ENCODE measurements at regions not wholly inside any gene's neighbourhood (a gene's known extent, or its start where the extent isn't known, plus 50 kb on each side); places are given as distances from the start of the nearest gene placed in this dataset.

- no peak for DNase-seq
These were observed 292.3 kb downstream of the ZNF621 start for GRCh38 chr3:40817017-40817416.

DNA sequence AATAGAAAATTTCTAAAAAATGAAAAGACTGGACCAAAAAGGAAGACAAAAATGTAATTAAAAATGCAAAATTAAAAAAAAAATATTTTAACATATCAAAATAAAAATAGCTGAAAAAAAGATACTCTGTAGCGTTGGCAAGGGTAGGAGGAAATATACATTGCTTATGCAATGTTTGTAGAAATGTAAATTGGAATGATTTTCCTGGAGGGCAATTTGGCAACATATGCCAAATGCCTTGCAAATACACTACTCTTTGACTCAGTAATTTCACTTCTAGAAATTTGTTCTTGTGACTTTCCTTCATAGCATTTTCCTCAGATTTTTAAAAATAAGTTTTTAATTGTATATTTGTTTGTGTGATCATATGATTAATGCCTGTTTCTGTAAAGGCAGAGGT is 296.6 kb downstream of the ZNF621 start:
- no peak for DNase-seq

DNA sequence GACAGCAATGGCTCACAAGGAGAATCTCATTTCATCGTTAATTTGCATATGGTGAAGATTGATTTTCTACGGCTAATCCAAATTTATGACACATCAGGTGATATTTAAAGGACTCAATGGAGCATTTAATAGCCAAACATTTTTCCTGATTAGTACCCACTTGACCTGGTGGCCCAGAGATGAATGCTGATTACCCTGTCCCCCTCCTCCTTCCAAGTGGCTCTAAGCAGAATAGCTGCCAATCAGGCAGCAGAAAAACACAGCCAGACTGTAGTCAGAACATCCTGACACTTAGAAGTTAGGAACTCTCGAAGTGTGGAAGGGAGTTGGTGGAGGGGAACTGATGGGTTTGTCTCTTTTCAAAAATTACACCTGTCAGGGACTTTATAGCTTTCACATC is 302.5 kb downstream of the ZNF621 start:
- DNase-seq: no peak

DNA sequence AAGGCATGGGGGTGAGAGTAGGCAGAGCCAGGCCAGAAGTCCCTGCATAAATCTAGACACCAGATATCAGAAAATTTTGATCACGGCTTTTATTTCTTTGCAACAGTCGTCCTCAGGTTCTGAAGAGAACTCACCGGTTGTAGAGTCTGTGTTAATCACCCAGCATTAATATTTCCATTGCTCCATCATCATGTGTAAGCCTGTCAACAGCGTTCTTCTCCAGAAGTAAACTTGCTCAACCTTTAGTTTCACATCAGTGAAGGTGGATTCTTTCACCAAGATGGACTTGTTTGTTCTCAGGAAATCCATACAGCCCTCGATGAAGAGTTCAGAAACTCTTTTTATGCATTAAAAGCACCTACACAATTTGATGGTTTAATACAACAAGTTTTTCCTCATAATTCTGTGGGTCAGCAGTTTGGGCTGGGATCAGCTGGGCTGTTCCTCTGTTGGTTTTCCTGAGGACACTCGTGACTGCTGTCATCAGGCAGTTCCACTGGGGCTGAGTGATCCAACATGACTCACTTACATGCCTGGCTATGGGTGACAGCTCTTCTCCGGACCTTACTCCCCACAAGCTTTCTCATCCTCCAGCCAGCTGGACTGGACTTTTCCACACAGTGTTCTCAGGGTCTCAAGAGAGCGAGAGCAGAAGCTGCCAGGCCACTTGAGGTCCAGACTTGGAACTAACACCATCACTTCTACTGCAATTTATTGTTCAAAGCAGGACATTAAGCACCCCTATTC is 303.4 kb downstream of the ZNF621 start:
- no peak for DNase-seq

DNA sequence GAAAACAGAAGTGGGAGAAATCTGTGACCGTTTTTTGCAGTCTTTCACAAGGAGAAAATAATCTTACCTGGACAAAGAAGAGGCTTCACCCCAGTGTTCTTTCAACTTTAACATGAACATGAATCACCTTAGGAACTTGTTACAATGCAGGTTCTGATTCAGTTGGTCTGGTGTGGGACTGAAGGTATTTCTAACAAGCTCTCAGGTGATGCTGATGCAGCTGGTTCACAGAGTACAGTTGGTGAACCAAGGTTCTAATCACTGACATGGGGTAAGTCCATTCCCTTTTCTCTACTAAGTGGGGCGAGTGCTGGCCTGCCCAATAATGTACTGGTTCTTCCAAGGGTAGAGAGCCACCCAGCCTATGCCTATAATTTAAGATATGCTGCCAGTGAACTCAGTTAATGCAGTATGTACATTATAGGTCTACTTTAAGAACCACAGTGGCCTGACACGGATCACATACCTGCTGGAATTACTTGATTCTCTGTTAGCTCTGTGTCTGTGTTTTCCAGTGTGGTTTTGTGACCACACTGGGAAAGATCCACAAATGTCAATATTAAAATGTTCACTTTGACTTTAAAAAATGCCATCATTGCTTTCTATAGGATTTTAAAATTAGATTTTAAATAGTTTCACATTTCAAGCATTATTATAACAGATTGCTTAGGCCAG is 304.1 kb downstream of the ZNF621 start:
- DNase-seq: no peak

DNA sequence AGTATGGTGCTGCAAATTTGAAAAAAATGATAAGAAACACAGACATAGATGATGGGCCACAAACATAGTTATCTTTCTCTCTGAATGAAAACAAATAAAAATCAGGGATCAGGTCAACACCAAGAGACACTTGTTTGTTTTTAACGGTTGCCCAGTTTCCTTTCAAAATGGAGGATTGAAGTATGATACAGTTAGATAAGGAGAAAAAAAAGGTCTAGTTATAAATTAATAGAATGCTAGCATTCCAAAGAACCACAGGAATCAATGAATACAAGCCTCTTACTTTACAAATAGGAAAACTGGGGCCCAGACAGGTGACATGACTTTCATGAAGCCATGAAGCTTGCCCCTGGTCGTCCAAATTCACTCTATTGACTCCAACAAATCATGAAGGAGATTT is 305.1 kb downstream of the ZNF621 start:
- DNase-seq: no peak

DNA sequence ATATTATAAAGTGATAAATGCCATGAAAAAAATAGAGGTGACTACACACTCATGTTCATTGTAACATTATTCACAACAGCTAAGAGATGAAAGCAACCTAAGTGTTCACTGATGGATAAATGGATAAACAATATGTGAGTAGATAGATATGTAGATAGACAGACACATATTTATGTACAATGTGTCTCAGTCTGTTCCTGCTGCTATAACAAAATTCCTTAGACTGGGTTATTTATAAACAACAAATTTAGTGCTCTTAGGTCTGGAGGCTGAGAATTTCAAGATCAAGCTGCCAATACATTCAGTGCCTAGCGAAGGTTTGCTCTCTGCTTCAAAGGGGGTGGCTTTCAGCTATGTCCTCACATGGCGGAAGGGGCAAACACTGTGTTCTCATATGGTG is 312.5 kb downstream of the ZNF621 start:
- DNase-seq: no peak

DNA sequence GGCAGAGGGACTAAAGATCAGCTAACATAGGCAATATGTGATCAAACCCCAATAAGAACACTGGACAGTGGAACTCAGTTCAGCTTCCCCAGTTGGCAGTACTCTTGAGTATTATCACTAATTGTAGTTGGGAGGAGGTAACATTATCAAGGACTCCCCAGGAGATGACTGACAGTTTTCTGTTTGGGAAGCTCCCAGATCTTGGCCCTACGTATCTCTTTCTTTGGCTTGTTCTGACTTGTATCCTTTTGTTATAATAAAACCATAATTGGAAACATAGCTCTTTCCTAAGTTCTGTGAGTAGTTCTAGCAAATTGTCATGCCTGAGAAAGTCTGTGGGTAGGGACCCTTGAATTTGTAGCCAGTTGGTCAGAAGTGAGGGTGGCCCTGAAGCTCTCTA is 316.4 kb downstream of the ZNF621 start:
- no peak for DNase-seq

DNA sequence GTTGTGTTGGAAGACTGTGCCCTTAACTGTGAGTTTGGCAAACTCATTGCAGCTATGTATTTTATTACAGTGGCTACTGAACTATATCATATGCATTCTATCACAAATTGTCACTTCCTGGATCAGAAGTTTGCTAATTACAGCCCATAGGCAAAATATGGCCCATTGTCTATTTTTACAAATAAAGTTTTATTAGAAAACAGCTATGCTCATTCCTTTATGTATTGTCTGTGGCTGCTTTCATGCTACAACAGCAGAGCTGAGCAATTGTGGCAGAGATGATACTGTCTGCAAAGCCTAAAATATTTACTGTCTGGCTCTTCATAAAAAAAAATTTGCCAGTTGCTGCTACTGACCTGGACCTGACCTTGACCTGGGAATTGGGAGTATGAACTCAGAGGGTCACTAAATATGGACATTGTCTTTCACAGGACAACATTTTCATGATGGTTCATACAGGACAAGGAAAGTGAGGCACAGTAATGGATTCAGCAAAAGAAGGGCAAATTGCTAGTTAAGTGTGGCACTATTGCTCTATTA is 316.9 kb downstream of the ZNF621 start:
- DNase-seq: no peak

- no peak for DNase-seq
These were observed 318.0 kb downstream of the ZNF621 start for GRCh38 chr3:40842714-40843113.

- no peak for DNase-seq
These were observed 318.5 kb downstream of the ZNF621 start for GRCh38 chr3:40843208-40843624.

DNA sequence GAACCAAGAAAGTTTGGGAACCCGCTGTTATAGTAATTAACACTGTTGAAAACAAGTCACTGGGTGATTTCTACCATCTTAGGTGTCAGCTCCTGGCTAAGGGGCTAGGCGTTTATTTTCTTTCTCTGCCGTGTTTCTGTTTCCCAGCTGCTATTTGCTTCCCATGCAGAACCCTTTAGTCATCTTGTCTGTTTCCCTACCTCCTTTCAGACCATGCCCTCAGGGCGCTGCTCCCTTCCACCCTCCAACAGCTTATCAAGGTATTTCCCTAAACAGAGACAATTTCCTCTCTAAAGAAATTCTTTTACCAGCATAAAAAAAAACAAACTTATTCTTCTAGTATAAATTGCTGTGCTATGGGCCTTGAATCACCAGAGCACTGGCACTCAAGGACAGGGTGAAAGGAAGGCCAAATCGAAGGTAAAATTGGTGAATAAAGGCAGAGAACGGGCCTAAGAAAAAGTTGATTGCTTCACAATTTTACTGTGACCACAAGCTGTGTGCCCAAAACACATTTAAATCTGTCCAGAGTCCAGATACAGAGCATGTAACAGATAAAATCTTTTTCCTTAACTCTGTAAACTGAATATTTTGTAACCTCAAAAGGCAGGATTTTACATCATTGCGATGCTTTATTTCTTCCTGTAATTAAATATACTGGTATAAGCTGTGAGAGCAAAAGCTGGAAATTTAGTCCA is 319.2 kb downstream of the ZNF621 start:
- no peak for DNase-seq

DNA sequence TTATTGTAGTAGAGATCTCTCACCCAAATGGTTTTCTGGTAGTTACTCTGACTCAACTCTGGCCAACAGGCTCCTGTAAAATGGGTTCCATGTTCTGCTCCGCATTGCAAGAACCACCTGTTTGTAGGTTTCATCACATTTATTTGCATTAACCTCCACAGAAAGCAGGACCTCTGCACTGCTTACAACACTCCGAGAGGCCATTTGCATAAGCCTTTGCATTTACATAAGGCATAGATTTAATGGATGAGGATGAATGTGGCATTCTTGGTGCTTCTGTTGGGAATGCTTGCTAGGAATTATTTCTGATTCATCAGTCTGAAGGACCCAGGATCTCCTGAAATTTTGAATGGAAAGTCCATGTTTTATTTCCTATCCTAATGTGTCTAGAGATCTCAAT is 320.1 kb downstream of the ZNF621 start:
- DNase-seq: no peak

GRCh38 chr3:40845447-40845846 is 320.7 kb downstream of the ZNF621 start:
- DNase-seq: no peak

DNA sequence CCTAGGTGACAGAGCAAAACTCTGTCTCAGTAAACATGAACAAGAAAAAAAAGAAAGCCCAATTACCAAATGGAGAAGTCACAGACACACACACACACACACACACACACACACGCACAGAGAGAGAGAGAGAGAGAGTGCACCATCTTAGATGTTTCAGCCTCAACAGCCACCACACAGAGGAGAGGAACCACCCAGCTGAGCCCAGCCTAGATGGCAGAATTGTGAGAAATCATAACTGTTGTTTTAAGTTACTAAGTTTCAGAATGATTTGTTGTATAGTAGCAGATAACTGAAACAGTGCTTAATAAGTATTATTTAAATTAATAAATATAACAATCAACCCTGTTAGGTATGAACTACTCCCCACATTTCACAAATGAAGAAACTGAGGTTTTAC is 321.2 kb downstream of the ZNF621 start:
- DNase-seq: no peak

DNA sequence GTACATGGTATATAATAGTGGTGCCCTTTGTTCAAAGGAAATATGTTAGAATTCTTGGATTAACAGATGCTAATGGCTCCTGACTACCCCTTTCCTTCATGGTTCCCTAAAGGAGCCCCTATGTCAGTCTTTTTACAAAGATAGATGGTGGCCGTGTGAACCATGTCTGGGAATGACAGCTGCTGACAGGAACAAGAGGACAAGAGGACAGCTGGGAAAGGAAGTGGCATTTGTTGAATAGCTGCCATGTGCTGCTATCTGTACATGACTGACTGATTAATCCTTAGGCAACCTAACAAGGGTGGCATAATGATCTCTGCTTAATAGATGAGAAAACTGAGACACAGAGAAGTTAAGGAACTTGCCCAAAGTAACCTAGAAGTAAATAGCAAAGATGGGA is 321.7 kb downstream of the ZNF621 start:
- DNase-seq: no peak

DNA sequence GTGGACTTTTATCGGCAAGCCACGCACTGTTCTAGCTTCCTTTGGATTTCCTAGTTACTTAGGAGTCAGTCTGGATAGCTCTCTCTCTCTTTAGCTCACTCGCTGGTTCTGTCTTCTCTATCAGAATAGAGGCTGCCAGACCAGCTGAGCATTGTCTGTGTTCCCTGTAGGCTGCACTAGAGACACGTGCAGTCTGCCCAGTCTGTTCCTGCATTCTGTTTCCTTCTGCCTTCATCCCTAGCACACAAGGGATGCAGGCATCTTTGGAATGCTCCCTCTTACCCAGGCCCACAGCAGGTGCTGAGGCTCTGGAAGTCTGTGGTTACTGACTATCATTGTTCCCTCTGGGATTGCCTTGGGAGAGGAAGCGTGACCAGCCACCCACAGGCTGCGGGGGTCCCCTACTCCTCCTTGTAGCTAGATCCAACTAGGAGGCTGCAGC is 322.8 kb downstream of the ZNF621 start:
- DNase-seq: peak; percentile 10

GRCh38 chr3:40848421-40848820 is 323.7 kb downstream of the ZNF621 start:
- DNase-seq: no peak

- DNase-seq: no peak
These were observed 326.1 kb downstream of the ZNF621 start for GRCh38 chr3:40850861-40851260.

GRCh38 chr3:40851836-40852235 is 327.1 kb downstream of the ZNF621 start:
- no peak for DNase-seq

DNA sequence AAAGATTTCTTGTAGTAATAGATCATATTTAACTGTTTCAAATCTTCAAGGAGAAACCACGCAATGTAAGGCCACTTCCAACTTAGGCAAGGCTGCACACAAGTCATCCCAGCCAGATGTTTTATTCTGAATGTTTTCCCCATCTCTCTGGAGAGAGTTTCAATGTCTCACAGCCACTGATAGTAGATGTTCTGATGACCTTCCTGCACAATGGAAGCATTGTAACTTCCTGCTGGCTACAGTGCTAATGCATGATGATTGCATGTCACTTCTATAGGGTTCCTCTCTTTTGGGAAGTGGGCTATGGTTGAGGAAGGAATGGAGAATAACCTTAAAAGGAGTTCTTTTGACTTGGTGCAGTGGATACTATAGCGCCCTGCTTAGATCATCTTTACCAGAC is 328.0 kb downstream of the ZNF621 start:
- DNase-seq: no peak

DNA sequence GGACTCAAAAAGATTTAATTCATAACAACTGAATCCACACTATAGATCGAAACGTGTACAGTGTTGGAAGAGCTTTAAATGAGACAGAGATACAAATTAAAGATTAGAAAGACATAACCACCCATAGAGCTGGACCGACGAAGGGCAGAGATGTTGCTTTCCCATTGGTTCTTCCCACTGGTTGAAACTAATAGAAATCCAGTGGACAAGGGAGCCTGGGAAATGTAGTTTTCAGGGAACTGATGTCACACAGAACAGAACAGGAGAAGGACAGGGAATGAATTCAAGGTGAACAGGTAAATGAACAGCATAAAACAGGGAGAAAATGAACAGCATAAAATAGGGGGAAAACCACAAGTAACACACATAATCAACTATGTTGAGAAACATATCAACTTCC is 328.7 kb downstream of the ZNF621 start:
- no peak for DNase-seq

DNA sequence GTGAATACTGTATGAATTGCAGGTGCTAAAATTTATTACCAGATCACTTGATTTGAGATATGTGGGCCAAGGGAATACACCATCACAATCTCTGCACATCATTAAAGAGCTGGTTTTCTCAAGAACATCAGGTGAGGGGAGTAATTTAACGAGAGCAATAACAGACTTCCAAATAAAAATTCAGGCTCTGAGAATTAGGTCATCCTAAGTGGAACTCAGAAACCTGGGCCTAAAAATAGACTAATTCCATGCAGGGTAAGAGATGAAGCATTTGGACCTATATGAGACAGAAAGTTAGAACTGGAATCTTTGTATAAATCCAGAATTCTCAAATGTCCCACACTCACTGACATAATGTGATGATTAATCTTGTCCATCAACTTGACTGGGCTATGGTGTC is 331.1 kb downstream of the ZNF621 start:
- DNase-seq: no peak

All from occipital lobe (tissue), 1 donor.